ENCODE measurements at regions not wholly inside any gene's neighbourhood (a gene's known extent, or its start where the extent isn't known, plus 50 kb on each side); places are given as distances from the start of the nearest gene placed in this dataset.
"Not testable (repeated sequence)": the region's sequence is repeated elsewhere in the genome, so short reads cannot be mapped to it uniquely, and the experiment has no call there.

- intact Hi-C loops (cut with DNase I): no loop called here
- no peak for DNase-seq
- peak in 1 of 2 donors; percentile 21 for ATAC-seq
Measured at GRCh38 chr18:14976736-14977430, 228.9 kb downstream of the ANKRD30B start.

- no peak for ATAC-seq
- intact Hi-C loops (cut with DNase I): no loop called here
- no peak for DNase-seq
Measured at GRCh38 chr18:14978191-14978590, 230.2 kb downstream of the ANKRD30B start.

GRCh38 chr18:14978962-14979535 lies 231.1 kb downstream of the ANKRD30B start:
- DNase-seq (no peak), ATAC-seq (no peak)

GRCh38 chr18:14979875-14980274 lies 231.9 kb downstream of the ANKRD30B start:
- no peak for DNase-seq
- intact Hi-C loops (cut with DNase I): no loop called here

More at GRCh38 chr18:14978962-14979535, 231.1 kb downstream of the ANKRD30B start:
- intact Hi-C loops (cut with DNase I): no loop called here

GRCh38 chr18:14984531-14984930 lies 236.6 kb downstream of the ANKRD30B start:
- DNase-seq; intact Hi-C loops (cut with DNase I); ATAC-seq: not testable (repeated sequence)

More at GRCh38 chr18:14979875-14980274, 231.9 kb downstream of the ANKRD30B start:
- no peak for ATAC-seq

GRCh38 chr18:14985291-14986013 lies 237.5 kb downstream of the ANKRD30B start:
- intact Hi-C loops (cut with DNase I); ATAC-seq; DNase-seq: not testable (repeated sequence)

- ATAC-seq; DNase-seq; intact Hi-C loops (cut with DNase I): not testable (repeated sequence)
Measured at GRCh38 chr18:14987377-14987776, 239.4 kb downstream of the ANKRD30B start.

- DNase-seq; ATAC-seq; intact Hi-C loops (cut with DNase I): not testable (repeated sequence)
Measured at GRCh38 chr18:14987960-14988710, 240.2 kb downstream of the ANKRD30B start.

- DNase-seq; intact Hi-C loops (cut with DNase I); ATAC-seq: not testable (repeated sequence)
Measured at GRCh38 chr18:14989569-14989968, 241.6 kb downstream of the ANKRD30B start.

GRCh38 chr18:14991934-14992445 lies 244.0 kb downstream of the ANKRD30B start:
- ATAC-seq; intact Hi-C loops (cut with DNase I); DNase-seq: not testable (repeated sequence)

GRCh38 chr18:14992758-14993157 lies 244.8 kb downstream of the ANKRD30B start:
- intact Hi-C loops (cut with DNase I); ATAC-seq; DNase-seq: not testable (repeated sequence)

- intact Hi-C loops (cut with DNase I); ATAC-seq; DNase-seq: not testable (repeated sequence)
Measured at GRCh38 chr18:14995023-14995422, 247.1 kb downstream of the ANKRD30B start.

GRCh38 chr18:14997357-14997756 lies 249.4 kb downstream of the ANKRD30B start:
- ATAC-seq (no peak), DNase-seq (no peak)
- intact Hi-C loops (cut with DNase I): no loop called here

GRCh38 chr18:14997899-14998298 lies 249.9 kb downstream of the ANKRD30B start:
- ATAC-seq; DNase-seq; intact Hi-C loops (cut with DNase I): not testable (repeated sequence)

GRCh38 chr18:14998360-14999042 lies 250.5 kb downstream of the ANKRD30B start:
- DNase-seq: peak; percentile 16
- intact Hi-C loops (cut with DNase I); ATAC-seq: not testable (repeated sequence)

GRCh38 chr18:14999085-14999975 lies 251.4 kb downstream of the ANKRD30B start:
- intact Hi-C loops (cut with DNase I): no loop called here
- ATAC-seq: no peak
- no peak for DNase-seq

Data from left cardiac atrium (tissue), 4 donors.